GM18907 (cell line): ENCODE measurements at regions not wholly inside any gene's neighbourhood (a gene's known extent, or its start where the extent isn't known, plus 50 kb on each side); places are given as distances from the start of the nearest gene placed in this dataset.

Experiments used
- ATAC-seq: cut with Tn5 transposase; IDR thresholded peaks from one replicate; pipeline ENCODE4 v1.9.1; 2021; ENCODE audit warnings: mild to moderate bottlenecking, moderate library complexity; ENCODE audit not compliant: unreplicated experiment

DNA sequence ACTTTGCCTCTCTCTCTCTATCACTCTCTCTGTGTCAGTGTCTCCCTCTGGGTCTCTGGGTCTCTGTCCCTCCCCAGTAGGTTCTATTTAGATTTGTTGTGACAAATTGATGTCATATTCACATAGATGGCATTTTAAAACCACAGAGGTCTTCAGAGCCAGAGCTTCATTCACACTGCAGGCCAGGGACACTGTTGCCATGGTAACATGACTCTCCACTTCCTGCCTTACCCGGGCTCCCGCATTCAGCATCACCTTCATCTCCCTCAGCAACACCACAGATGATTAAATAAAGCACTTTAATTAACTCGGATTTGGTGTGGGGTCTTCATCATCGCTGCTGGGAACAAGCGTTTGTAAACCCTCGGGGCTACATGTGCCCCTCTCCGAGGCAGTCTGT, 132.6 kb downstream of the ETS2 start:
- no peak for ATAC-seq

DNA sequence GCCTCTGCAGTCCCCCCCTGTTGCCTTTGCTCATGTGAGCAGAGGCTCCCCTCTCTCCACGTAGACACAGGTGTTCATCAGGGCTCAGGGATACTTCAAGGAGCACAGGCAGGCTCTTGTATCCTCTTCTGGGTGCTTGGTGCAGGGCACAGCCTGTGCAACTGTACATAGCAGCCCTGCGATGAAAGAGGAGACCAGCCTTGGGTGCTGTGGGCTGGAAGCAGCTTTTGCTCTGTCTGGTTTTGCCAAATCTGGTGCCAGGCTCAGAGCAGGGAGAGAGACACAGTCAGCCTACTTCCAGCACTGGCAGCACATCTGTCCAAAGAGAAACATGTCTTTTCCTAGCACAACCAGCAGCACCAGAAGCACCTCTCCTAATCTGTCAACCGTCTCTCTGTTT, 132.1 kb downstream of the ETS2 start:
- ATAC-seq, result no peak

DNA sequence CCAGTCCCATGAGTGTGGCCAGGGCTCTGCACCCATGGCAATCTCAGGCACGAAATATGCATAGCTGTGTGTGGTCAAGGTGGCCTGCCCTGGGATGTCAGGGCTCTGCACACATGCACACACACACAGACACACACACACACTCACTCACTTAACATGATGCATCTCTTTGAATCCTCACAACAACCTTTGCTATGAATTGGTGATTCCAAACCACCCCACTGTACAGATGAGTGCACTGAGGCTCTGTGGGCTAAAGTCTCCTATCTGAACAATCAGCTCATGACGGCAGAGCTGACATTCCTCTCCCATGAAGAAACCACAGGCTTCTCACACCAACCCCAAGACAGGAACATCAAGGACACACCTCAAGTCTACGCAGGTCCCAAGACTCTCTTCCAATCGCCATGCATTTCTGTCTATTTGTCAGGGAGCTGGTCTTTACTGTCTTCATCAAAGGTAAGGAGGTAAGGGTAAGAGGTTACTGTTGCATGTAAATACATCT, 131.6 kb downstream of the ETS2 start:
- ATAC-seq, result no peak

DNA sequence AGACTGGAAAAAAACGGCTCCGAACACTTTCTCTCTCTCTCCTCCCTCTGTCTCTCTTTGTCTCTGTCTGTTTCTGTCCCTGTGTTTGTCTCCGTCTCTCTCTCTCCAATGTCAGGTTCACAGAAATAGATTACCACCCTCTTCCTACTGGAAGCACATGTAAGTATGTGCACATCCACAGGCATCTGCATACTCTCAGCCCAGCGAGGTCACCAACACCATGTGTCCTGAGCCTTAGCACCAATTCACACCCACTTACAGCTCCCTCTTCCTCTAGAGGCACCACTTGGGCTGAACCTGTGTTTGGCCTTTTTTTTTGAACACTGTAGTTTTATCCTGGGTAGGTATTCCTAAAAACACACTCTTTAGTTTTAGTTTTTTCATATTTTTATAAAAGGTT, 130.5 kb downstream of the ETS2 start:
- ATAC-seq, result no peak

DNA sequence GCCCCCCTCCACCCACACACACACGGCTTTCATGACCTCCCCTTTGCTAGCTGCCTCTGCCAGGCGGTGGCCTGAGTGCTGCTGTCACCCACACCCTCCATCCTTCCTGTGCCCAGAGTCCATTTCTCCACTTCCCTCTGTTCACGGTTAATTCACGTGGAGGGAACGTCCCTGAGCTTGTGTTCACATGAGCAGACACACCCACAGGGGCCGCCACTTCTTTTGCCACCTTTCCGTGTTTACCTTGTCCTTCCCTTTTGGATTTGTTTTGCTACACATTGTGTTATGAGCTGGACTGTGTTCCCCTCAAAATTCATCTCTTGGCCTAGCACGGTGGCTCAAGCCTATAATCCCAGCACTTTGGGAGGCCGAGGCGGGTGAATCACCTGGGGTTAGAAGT, 128.0 kb downstream of the ETS2 start:
- ATAC-seq, result no peak

DNA sequence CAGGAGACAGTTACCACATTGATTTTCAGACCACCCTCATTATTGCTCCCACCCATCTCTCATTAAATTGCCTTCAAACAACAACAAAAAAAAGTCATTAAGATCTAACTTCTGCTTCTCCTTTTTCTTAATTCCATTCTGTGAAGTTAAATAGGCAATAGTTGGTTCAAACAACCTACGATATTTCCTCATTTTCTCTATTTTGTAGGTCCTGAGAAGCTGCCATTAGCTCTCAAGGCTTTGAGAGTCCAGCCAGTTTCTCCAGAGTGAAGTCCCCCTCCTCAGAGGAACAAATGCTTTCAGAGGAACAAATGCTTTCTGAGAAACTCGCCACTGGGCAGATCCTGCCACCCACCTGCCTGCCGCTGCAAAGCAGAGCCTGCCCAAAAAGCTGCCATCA, 125.6 kb downstream of the ETS2 start:
- no peak for ATAC-seq

DNA sequence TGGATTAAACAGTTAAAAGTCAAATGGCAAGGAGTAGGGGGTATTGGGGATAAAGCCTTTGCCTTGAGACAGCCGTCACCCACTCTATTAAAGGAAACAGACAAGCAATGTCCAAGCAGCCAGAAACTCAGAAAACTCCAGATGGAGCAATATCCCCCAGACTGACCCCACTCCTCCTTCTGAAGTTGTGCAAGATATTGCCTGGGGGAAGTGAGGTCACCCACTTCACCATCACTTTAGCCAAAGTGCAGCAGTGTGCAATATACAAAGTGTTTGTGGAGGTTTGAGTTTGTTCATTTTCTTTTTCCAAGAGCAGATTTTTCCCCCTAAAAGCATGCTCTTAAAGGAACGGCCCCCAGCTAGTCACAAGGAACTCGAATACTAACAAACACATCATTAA, 125.1 kb downstream of the ETS2 start:
- ATAC-seq, result no peak

DNA sequence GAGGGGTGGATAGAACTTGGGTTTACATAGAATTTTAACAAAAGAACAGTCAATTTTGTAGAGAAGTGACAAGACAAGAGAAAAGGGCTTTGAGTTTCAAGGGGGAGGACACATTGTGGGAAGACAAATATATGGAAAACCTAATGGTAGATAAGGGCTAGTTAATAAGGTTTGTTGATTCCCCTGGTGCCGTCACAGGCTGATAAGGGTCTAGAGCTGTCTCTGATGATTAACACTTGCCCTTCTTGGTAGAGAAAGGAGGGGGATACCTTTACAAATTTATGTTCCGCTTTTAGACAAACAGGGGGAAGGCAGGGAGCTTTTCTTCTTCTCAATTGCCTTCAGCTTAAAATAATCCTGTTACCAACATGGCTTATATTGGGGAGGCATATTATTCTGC, 124.3 kb downstream of the ETS2 start:
- no peak for ATAC-seq

DNA sequence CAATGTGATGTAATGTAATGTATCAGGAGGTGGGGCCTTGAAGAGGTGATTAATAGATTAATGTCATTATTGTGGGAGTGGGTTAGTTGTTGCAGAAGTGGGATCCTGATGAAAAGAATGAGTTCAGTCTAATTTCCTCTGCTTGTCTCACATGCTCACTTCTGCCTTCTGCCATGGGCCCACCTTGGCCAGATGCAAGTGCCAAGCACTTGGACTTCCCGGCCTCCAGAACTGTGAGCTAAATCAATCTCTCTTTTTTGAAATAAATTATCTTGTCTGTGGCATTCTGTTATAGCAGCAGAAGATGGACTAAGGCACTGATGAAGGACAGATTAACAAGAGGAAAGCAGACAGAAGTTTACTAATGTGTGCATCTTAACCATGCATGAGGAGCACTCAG, 123.9 kb downstream of the ETS2 start:
- no peak for ATAC-seq

DNA sequence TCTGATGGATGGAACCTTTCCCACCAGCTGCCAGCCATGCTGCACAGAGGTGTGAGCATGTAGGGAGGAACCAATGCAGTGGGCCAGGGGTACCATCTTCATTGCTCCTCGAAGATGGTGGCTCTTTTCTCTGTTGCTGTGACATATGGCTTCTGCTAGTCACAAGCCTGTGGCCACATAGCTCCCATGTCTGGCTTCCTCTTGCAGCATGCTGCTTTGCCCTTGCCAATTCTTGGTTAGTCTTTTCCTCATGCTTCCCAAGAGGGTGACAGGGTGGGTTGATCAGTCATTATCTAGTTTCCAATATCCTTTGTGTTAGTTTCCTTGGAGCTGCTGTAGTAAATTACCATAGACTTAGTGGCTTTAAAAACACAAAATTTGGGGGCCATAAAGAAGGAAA, 123.4 kb downstream of the ETS2 start:
- ATAC-seq, result no peak

DNA sequence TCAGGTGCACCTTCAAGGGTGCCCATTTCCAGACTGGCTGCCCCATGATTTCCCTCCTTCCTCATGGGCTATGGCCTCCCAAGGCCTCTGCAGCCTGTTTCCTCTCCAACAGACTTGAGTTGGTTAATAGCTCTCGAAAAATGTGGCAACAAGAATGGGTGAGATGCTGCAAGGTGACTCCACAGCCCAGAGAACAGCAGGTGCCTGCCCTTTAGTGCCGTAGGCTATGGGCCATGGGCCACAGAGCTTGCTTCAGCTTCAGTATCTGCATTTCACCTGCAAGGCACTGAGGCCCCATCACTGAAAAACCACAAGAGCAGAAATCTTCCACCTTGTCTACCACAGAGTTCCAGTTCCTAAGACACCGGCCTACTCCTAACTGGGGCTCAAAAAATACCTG, 122.0 kb downstream of the ETS2 start:
- no peak for ATAC-seq

DNA sequence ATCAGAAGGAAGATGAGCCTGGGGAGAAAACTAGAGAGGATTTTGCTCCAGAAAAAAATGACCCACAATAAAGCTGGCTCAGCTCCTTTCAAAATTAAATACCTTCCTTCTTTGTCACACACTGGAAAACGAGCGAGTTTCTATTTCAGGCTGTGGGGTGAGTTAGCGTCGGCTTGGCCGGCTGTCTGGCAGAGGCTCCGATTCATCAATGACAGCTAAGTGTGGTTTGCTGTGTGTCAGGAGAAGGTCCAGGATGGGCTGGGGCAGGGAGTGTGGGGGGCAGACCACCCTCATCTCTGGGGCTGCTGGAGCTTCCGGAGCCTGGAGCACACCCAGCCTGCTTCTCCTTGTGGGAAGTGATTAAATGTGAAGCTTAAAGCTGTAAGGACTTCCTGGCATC, 120.2 kb downstream of the ETS2 start:
- ATAC-seq, result no peak

DNA sequence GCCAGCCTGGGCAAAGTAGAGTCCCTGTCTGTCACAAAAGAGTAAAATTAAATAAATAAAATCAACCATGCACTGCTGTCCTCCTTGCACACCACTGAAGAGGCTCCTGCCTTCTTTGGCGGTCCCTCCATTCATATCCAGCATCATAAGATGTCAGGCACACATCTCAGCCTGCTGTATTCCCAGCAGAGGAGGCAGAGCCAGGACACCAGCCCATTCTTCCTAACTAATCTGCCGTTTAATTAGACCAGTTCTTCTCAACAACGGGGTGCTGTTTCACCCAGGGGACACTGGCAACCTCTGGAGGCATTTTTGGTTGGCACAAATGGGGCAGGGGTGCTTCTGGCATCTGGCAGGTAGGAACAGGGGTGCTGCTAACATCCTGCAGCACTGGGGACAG, 119.7 kb downstream of the ETS2 start:
- no peak for ATAC-seq

DNA sequence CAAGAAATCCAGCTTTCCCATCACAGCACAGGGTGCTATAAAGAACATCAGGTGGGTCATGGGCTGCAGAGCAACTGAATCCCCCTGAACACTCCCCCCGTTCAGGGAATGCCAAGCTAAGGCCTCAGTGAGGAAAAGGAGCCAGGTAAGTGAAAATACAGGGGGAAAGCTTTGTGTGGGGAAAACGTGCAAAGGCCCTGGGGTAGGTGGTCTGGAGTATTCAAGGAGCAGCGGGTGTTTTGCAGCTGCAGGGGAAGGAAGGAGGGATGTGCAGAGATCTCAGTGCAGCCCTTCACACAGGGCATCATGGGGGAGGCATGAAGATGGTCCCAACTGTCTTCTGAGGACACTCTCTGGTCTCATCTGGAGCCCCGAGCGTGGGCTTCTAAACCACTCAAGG, 119.2 kb downstream of the ETS2 start:
- ATAC-seq, result no peak

DNA sequence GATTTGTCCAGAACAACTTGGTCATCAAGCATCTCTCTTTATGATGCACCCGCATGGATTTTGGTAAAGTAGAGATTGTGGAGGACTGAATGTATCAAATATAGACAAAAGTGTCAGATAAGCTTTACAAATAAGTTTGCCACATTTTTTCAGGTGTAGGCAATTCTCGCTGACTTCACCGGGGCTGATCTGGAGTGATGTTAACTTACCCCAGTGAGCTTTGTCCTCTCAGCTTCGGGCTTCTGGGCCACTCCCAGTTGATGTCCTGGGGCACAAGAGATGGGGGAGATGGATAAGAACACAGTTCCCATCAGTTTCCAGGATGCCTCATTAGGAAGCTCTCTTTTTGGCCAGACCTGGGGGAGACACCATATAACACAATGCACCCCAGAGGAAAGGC, 117.7 kb downstream of the ETS2 start:
- ATAC-seq, result no peak

DNA sequence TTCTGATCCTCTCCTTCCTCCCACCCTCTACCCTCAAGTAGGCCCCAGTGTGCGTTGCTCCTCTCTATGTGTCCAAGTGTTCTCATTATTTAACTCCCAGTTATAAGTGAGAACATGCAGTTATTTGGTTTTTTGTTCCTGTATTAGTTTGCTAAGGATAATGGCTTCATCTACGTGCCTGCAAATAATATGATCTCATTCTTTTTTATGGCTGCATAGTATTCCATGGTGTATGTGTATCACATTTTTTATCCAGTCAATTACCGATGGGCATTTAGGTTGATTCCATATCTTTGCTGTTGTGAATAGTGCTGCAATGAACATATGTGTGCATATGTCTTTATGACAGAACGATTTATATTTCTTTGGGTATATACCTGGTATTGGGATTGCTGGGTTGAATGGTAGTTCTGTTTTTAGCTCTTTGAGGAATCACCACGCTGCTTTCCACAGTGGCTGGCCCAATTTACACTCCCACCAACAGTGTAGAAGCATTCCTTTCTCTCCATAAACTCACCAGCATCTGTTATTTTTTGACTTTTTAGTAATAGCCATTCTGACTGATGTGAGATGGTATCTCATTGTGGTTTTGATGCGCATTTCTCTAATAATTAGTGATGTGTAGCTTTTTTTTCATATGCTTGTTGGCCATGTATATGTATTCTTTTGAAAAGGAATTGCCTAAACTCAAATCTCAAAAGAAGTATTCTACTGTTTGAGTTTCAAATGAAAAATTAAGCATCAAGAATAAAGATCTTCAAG, 116.9 kb downstream of the ETS2 start:
- ATAC-seq, result no peak

DNA sequence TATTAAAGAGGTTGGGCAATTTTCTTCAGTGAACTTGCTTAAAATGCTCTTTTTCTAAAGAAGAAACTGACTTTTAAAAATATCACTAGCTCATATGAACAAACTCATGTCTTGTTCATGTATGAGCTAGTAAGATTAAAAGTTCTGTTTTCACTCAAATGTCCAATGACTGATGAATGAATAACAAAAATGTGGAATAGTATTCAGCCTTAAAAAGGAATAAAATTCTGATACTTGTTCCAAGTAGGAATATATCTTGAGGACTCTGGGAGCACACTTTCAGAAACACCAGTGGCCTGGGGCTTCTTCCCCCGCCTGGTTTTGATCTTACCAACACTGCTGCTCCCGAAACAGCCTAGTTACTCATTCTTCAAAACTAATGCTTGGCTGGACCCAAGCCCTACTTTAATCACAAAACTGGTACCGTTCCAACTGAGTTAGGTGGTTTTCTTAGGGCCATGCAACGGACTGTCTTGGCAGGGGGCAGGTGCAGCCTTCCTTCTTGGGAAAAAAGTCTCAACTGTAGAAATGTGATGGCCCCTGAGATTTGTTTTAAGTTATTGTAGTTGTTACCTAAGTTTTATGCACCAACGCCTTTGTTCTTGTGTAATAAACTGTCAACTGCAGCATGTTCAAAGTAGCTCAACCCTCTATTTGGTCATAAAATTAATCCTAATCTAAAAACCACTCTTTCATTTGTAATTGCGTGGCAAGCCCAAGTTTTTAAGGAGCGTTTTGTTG, 116.0 kb downstream of the ETS2 start:
- no peak for ATAC-seq

DNA sequence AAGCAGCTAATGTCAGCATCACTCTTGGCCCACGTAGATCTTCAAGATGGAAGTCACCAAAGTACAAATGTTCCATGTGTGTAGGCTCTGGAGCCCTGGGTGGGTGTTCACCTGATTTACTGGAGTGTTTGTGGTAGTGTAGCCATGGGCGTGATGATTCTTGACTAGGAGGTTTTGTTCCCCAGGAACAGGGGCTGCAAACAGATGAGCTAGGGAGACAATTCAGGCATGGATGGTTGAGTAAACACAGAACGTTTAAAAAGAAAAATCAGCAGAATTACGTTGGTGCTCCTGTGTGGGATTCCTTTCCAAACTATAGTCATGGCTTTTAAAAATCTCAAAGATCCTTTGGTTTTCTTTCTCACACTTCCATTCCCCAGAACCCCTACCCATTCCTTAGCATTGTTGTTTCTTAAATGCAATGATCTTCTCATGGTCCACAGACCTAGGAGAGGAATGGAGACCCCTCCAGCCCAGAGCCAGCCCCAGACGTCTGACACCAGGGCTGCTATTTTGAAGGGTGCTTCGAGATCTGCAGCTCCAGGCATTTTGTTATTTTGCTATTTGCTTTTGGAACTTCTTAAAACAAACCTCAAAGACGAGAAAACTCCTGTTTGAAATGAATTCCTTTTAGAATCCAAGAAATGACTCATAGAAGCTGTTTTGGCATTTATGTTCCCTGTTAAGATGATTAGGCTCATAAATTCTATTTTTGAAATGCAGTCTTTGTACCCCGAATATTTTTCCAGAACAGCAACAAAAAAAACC, 115.1 kb downstream of the ETS2 start:
- ATAC-seq, result no peak

DNA sequence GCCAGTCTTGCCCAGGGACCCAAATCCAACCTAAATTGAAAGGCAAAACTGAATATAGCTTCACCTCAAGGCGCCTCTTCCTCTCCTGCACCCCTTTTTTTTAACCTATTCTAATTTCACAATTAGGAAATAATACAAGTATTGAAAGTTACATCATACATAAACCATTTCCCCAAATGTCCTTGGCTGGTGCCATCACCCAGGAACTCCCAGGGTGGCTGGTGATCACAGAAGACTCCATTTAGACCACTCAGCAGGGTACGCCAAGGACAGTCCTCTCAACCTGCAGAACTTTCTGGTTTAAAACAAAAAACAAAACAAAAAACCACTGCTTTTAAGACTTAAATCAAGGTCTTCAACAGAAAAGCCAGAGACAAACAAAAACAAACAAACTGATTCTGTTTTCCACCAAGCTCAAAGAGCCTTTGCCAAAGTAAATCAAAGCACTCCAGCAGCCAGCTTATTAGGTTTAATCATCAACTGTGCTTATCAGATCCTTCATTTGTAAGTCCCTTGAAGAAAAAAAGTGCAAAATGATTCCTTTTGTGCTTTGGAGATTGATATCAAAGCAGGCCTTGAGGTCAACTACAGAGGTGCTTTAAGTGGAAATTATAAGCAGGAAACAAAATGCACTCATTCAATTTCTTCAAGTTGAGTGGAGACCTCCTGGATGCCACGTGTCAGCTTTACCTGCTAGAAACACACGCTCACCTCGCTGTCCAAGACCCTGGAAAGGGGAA, 113.0 kb downstream of the ETS2 start:
- no peak for ATAC-seq

DNA sequence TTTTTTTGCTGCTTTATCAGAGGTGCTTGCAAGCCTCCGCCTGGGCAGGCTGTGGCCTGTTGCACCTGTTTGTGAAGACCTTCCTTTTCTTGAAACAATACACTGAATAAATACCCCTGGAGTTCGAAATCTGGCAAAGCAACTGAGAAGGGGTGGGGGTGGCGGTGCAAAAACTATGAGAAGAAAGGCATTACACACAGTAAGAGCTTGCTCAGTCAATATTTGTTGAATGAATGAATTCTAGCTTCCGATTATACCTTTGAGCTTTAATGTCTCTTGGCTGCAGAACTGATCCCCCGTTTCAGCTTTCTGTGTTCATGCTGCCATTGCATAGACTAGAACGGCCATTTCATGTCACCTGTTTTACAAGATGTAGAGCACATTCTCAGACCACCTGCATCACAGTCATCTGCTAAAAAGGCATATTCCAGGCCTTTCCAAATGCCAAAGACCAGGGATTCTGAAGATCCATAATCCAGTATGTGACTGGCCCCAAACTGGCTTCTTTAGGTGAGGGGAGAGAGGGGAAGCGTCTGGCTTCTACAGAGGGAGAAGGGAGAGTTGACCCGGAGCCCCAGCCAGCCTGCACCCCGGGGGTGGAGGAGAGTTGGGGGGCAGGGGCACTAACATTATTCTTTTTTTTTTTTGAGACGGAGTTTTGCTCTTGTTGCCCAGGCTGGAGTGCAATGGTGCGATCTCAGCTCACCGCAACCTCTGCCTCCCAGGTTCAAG, 111.5 kb downstream of the ETS2 start:
- no peak for ATAC-seq
